ENCODE measurements at regions not wholly inside any gene's neighbourhood (a gene's known extent, or its start where the extent isn't known, plus 50 kb on each side); places are given as distances from the start of the nearest gene placed in this dataset.

DNA sequence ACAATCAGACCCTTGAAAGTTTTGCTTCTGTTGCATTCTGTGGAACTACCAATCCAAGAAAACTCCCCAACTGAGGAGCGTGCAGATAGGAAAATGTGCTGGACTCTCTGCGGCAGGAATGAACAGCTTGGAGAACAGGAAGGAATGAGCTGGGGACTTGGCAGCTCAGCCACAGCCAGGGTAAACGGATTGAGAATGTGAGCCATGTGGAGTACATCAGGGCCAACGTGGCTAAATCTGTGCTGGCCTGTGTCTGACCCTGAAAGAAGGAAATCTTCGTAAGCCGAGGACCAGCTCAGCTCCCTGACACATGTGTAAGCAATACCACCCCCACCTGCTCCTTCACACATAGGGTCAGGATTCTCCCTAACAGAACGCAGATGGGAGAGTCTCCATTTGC, 1023.7 kb downstream of the BCL11A start:
- Histone ChIP-seq H3K4me3 (ENCODE audit: low read length) (no peak overlapping the region), H3K9ac (ENCODE audit: low read depth, low read length) (no peak overlapping the region), H3K27me3 (ENCODE audit: control insufficient read depth, insufficient read depth, low read length) (no peaks in the 10 kb centered on the region), H3K36me3 (ENCODE audit: insufficient read depth, low read length) (no peaks in the 10 kb centered on the region), H3K4me2 (ENCODE audit: low read length) (no peak overlapping the region), H3K9me3 (replicated peaks; ENCODE audit: low read length) (no peaks in the 10 kb centered on the region), H3K4me1 (ENCODE audit: control insufficient read depth, insufficient read depth, low read length) (no peaks in the 10 kb centered on the region)

- Histone ChIP-seq H3K9me3 (replicated peaks; ENCODE audit: low read length) (no peaks in the 10 kb centered on the region), H3K9ac (ENCODE audit: low read depth, low read length) (no peak overlapping the region), H3K4me2 (ENCODE audit: low read length) (no peak overlapping the region), H3K4me1 (ENCODE audit: control insufficient read depth, insufficient read depth, low read length) (no peaks in the 10 kb centered on the region), H3K36me3 (ENCODE audit: insufficient read depth, low read length) (no peaks in the 10 kb centered on the region), H3K4me3 (ENCODE audit: low read length) (no peak overlapping the region), H3K27me3 (ENCODE audit: control insufficient read depth, insufficient read depth, low read length) (no peaks in the 10 kb centered on the region)
Observed at GRCh38 chr2:59528525-59528924, 1024.9 kb downstream of the BCL11A start.

- no peaks in the 10 kb centered on the region for H3K9me3 ChIP-seq (replicated peaks; ENCODE audit: low read length)
- H3K4me3 ChIP-seq (ENCODE audit: low read length), result no peak overlapping the region
- no peaks in the 10 kb centered on the region for H3K4me1 ChIP-seq (ENCODE audit: control insufficient read depth, insufficient read depth, low read length)
- no peak overlapping the region for H3K4me2 ChIP-seq (ENCODE audit: low read length)
- no peaks in the 10 kb centered on the region for H3K27me3 ChIP-seq (ENCODE audit: control insufficient read depth, insufficient read depth, low read length)
- no peaks in the 10 kb centered on the region for H3K36me3 ChIP-seq (ENCODE audit: insufficient read depth, low read length)
- no peak overlapping the region for H3K9ac ChIP-seq (ENCODE audit: low read depth, low read length)
Observed at GRCh38 chr2:59502981-59503380, 1050.5 kb downstream of the BCL11A start.

- Histone ChIP-seq H3K27me3 (ENCODE audit: control insufficient read depth, insufficient read depth, low read length) (no peaks in the 10 kb centered on the region), H3K9me3 (replicated peaks; ENCODE audit: low read length) (peaks cover 4% of the 10 kb centered on the region), H3K9ac (ENCODE audit: low read depth, low read length) (no peak overlapping the region), H3K36me3 (ENCODE audit: insufficient read depth, low read length) (no peaks in the 10 kb centered on the region), H3K4me1 (ENCODE audit: control insufficient read depth, insufficient read depth, low read length) (no peaks in the 10 kb centered on the region), H3K4me3 (ENCODE audit: low read length) (no peak overlapping the region), H3K4me2 (ENCODE audit: low read length) (no peak overlapping the region)
Observed at GRCh38 chr2:59490994-59491393, 1062.5 kb downstream of the BCL11A start.

GRCh38 chr2:59490192-59490591, 1063.3 kb downstream of the BCL11A start:
- no peak overlapping the region for H3K9ac ChIP-seq (ENCODE audit: low read depth, low read length)
- H3K27me3 ChIP-seq (ENCODE audit: control insufficient read depth, insufficient read depth, low read length), result no peaks in the 10 kb centered on the region
- no peak overlapping the region for H3K4me2 ChIP-seq (ENCODE audit: low read length)
- no peaks in the 10 kb centered on the region for H3K9me3 ChIP-seq (replicated peaks; ENCODE audit: low read length)
- no peak overlapping the region for H3K4me3 ChIP-seq (ENCODE audit: low read length)
- no peaks in the 10 kb centered on the region for H3K36me3 ChIP-seq (ENCODE audit: insufficient read depth, low read length)
- H3K4me1 ChIP-seq (ENCODE audit: control insufficient read depth, insufficient read depth, low read length), result no peaks in the 10 kb centered on the region

- H3K9me3 ChIP-seq (replicated peaks; ENCODE audit: low read length), result no peaks in the 10 kb centered on the region
- no peaks in the 10 kb centered on the region for H3K36me3 ChIP-seq (ENCODE audit: insufficient read depth, low read length)
- H3K4me2 ChIP-seq (ENCODE audit: low read length), result no peak overlapping the region
- no peaks in the 10 kb centered on the region for H3K4me1 ChIP-seq (ENCODE audit: control insufficient read depth, insufficient read depth, low read length)
- no peak overlapping the region for H3K4me3 ChIP-seq (ENCODE audit: low read length)
- no peaks in the 10 kb centered on the region for H3K27me3 ChIP-seq (ENCODE audit: control insufficient read depth, insufficient read depth, low read length)
- H3K9ac ChIP-seq (ENCODE audit: low read depth, low read length), result no peak overlapping the region
Observed at GRCh38 chr2:59484673-59485072, 1068.8 kb downstream of the BCL11A start.

GRCh38 chr2:59463426-59463825, 1090.0 kb downstream of the BCL11A start:
- Histone ChIP-seq H3K4me2 (ENCODE audit: low read length) (no peak overlapping the region), H3K27me3 (ENCODE audit: control insufficient read depth, insufficient read depth, low read length) (no peaks in the 10 kb centered on the region), H3K9me3 (replicated peaks; ENCODE audit: low read length) (peaks cover 4% of the 10 kb centered on the region), H3K4me3 (ENCODE audit: low read length) (no peak overlapping the region), H3K4me1 (ENCODE audit: control insufficient read depth, insufficient read depth, low read length) (no peaks in the 10 kb centered on the region), H3K36me3 (ENCODE audit: insufficient read depth, low read length) (no peaks in the 10 kb centered on the region), H3K9ac (ENCODE audit: low read depth, low read length) (no peak overlapping the region)

DNA sequence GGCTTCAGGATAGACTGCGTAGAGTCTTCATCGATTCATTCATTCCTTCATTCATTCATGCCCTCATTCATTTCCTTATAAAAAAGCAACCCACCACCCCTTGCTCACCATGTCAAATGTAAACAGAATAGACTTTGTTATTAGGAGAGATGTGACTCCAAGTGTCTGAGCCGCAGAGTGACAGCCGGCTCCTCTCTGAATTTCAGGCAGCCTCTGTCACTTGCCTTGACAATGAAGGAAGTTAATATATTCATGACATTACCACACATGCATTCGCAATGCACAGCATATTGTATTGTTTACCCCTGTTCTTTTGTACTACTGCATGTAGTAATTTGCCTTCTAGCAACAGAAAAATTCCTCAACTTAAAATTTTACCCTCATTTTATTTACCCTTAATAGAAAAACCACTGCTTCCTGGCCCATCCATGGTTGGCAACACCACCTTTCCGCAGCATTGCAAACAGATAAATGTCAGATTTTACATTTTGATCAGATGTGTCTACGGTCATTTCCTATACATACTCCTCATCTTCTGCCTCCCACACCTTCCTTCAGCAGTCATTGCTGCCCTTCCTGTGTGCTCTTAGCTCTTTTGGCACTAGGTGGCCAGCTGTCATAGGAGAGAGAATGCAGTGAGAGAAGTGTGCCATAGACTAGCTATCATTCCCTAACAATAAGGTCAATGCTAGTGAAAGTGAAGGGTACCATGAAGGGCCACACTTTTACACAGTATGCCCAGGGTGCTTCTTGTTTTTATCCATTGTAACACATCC, 1090.8 kb downstream of the BCL11A start:
- Histone ChIP-seq H3K4me2 (ENCODE audit: low read length) (no peak overlapping the region), H3K4me1 (ENCODE audit: control insufficient read depth, insufficient read depth, low read length) (no peaks in the 10 kb centered on the region), H3K36me3 (ENCODE audit: insufficient read depth, low read length) (no peaks in the 10 kb centered on the region), H3K4me3 (ENCODE audit: low read length) (no peak overlapping the region), H3K9me3 (replicated peaks; ENCODE audit: low read length) (peaks cover 4% of the 10 kb centered on the region), H3K9ac (ENCODE audit: low read depth, low read length) (no peak overlapping the region), H3K27me3 (ENCODE audit: control insufficient read depth, insufficient read depth, low read length) (no peaks in the 10 kb centered on the region)

DNA sequence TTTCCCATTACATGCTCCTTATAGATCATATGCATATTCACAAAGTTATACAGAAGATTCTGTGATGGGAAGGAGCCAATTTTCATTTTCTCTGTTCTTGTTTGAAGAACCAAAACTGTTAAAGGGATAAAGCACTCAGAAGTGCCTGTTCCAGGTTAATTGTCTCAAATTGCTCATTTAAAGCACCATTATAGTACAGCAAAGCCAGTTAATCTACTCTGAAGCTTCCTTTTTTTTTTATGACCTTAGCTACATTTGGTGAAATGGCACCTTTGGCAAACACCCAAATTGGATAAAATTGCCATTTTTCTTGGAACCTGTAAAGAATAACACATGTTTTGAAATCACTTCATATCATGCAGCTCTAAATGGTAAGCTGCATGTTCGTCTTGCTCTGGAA, 1092.3 kb downstream of the BCL11A start:
- Histone ChIP-seq H3K4me3 (ENCODE audit: low read length) (no peak overlapping the region), H3K27me3 (ENCODE audit: control insufficient read depth, insufficient read depth, low read length) (no peaks in the 10 kb centered on the region), H3K36me3 (ENCODE audit: insufficient read depth, low read length) (no peaks in the 10 kb centered on the region), H3K4me2 (ENCODE audit: low read length) (no peak overlapping the region), H3K9me3 (replicated peaks; ENCODE audit: low read length) (peaks cover 4% of the 10 kb centered on the region), H3K4me1 (ENCODE audit: control insufficient read depth, insufficient read depth, low read length) (no peaks in the 10 kb centered on the region), H3K9ac (ENCODE audit: low read depth, low read length) (no peak overlapping the region)

GRCh38 chr2:59458800-59459199, 1094.7 kb downstream of the BCL11A start:
- Histone ChIP-seq H3K9me3 (replicated peaks; ENCODE audit: low read length) (peaks cover 4% of the 10 kb centered on the region), H3K4me2 (ENCODE audit: low read length) (no peak overlapping the region), H3K4me3 (ENCODE audit: low read length) (no peak overlapping the region), H3K4me1 (ENCODE audit: control insufficient read depth, insufficient read depth, low read length) (no peaks in the 10 kb centered on the region), H3K27me3 (ENCODE audit: control insufficient read depth, insufficient read depth, low read length) (no peaks in the 10 kb centered on the region), H3K36me3 (ENCODE audit: insufficient read depth, low read length) (no peaks in the 10 kb centered on the region), H3K9ac (ENCODE audit: low read depth, low read length) (no peak overlapping the region)

DNA sequence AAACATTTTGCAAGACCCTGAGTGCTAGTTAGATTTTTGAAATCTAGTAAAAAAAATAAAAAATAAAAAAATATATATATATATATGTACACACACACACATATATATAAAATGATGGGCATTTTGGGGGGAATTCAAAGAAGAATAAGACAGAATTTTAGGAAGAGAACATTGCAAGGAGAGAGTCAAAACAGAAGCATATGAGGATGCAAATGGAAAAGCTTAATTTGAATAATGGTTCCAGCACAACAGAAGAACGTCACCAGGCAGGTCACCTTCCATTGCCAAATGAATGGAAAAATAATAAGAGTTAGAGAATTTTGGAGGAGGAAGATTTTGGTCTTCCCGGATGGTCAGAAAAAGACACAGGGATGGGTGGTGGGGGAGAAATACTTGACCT, 1097.2 kb downstream of the BCL11A start:
- H3K4me3 ChIP-seq (ENCODE audit: low read length), result no peak overlapping the region
- peaks cover 4% of the 10 kb centered on the region for H3K9me3 ChIP-seq (replicated peaks; ENCODE audit: low read length)
- H3K4me1 ChIP-seq (ENCODE audit: control insufficient read depth, insufficient read depth, low read length), result no peaks in the 10 kb centered on the region
- no peaks in the 10 kb centered on the region for H3K36me3 ChIP-seq (ENCODE audit: insufficient read depth, low read length)
- no peak overlapping the region for H3K4me2 ChIP-seq (ENCODE audit: low read length)
- no peaks in the 10 kb centered on the region for H3K27me3 ChIP-seq (ENCODE audit: control insufficient read depth, insufficient read depth, low read length)
- no peak overlapping the region for H3K9ac ChIP-seq (ENCODE audit: low read depth, low read length)

- H3K9me3 ChIP-seq (replicated peaks; ENCODE audit: low read length), result peaks cover 2% of the 10 kb centered on the region
Observed at GRCh38 chr2:59449274-59449673, 1104.2 kb downstream of the BCL11A start.

More at GRCh38 chr2:59449274-59449673, 1104.2 kb downstream of the BCL11A start:
- no peak overlapping the region for H3K4me2 ChIP-seq (ENCODE audit: low read length)
- no peaks in the 10 kb centered on the region for H3K27me3 ChIP-seq (ENCODE audit: control insufficient read depth, insufficient read depth, low read length)
- H3K4me1 ChIP-seq (ENCODE audit: control insufficient read depth, insufficient read depth, low read length), result no peaks in the 10 kb centered on the region
- no peak overlapping the region for H3K4me3 ChIP-seq (ENCODE audit: low read length)
- H3K9ac ChIP-seq (ENCODE audit: low read depth, low read length), result no peak overlapping the region
- no peaks in the 10 kb centered on the region for H3K36me3 ChIP-seq (ENCODE audit: insufficient read depth, low read length)

Measured in skeletal muscle satellite cell (primary cell).